GM23248 (cell line): ENCODE measurements at regions not wholly inside any gene's neighbourhood (a gene's known extent, or its start where the extent isn't known, plus 50 kb on each side); places are given as distances from the start of the nearest gene placed in this dataset.

ENCODE experiments used
- DNase-seq: peaks from one replicate; pipeline ENCODE4 v3.0.0-alpha.2; 2015
- H2AFZ ChIP-seq: fragments of 200-600 bp; sonication (generic); 2 replicates; pipeline ENCODE4 v1.6.1; 2016; ENCODE audit warnings: antibody characterized with exemption
- H3F3A ChIP-seq: fragments of 200-600 bp; sonication (generic); 2 replicates; pipeline ENCODE4 v1.6.1; 2016; ENCODE audit warnings: mild to moderate bottlenecking, antibody characterized with exemption, mixed run types; ENCODE audit not compliant: insufficient read depth
- H3K27ac ChIP-seq: fragments of 200-600 bp; sonication (generic); 2 replicates; pipeline ENCODE4 v1.5.1; 2016; ENCODE audit warnings: mild to moderate bottlenecking
- H3K27me3 ChIP-seq: fragments of 200-600 bp; sonication (generic); replicated peaks from 2 replicates; pipeline ENCODE4 v1.6.1; 2016; ENCODE audit warnings: mild to moderate bottlenecking; ENCODE audit not compliant: insufficient read depth
- H3K36me3 ChIP-seq: fragments of 200-600 bp; sonication (generic); 2 replicates; pipeline ENCODE4 v1.6.1; 2016; ENCODE audit warnings: low read depth, mild to moderate bottlenecking
- H3K4me1 ChIP-seq: fragments of 200-600 bp; sonication (generic); 2 replicates; pipeline ENCODE4 v1.6.1; 2016; ENCODE audit warnings: mild to moderate bottlenecking; ENCODE audit not compliant: insufficient read depth
- H3K4me2 ChIP-seq: fragments of 200-600 bp; sonication (generic); one replicate; pipeline ENCODE4 v1.6.1; 2016; ENCODE audit warnings: mild to moderate bottlenecking; ENCODE audit not compliant: unreplicated experiment
- H3K4me3 ChIP-seq: fragments of 200-600 bp; sonication (generic); 2 replicates; pipeline ENCODE4 v1.5.1; 2016; ENCODE audit warnings: mild to moderate bottlenecking
- H3K79me2 ChIP-seq: fragments of 200-600 bp; sonication (generic); 2 replicates; pipeline ENCODE4 v1.6.1; 2016; ENCODE audit warnings: mild to moderate bottlenecking; ENCODE audit not compliant: insufficient read depth
- H3K9ac ChIP-seq: fragments of 200-600 bp; sonication (generic); 2 replicates; pipeline ENCODE4 v1.6.1; 2016; ENCODE audit warnings: mild to moderate bottlenecking
- H3K9me2 ChIP-seq: fragments of 200-600 bp; sonication (generic); 2 replicates; pipeline ENCODE4 v1.6.1; 2016; ENCODE audit warnings: mixed run types, mild to moderate bottlenecking, moderate library complexity; ENCODE audit not compliant: insufficient read depth
- H3K9me3 ChIP-seq: fragments of 200-600 bp; sonication (generic); one replicate; pipeline ENCODE4 v1.6.1; 2017; ENCODE audit warnings: low read depth
- H4K20me1 ChIP-seq: fragments of 200-600 bp; sonication (generic); 2 replicates; pipeline ENCODE4 v1.6.0; 2016; ENCODE audit not compliant: insufficient read depth
- EZH2 ChIP-seq: fragments of 200-600 bp; sonication (generic); IDR thresholded peaks from 2 replicates; pipeline ENCODE4 v1.6.1; 2018; ENCODE audit warnings: antibody characterized with exemption, mild to moderate bottlenecking; ENCODE audit not compliant: insufficient read depth, poor library complexity, severe bottlenecking
- EZH2phosphoT487 ChIP-seq: fragments of 200-600 bp; sonication (generic); IDR thresholded peaks from 2 replicates; pipeline ENCODE4 v1.6.1; 2018; ENCODE audit warnings: antibody characterized with exemption, moderate library complexity, mild to moderate bottlenecking, low read depth; ENCODE audit not compliant: insufficient read depth
- WGBS, 2 experiments: methylation state at CpG; one replicate each; pipeline ENCODE4 v1.1.6; 2015 to 2017; ENCODE audit warnings: low lambda C conversion rate in 2 of 2, low coverage in 1 of 2; ENCODE audit errors: missing lambda C conversion rate in 2 of 2; 5-methylcytosine and 5-hydroxymethylcytosine counted together
- in situ Hi-C: fragments of 300-500 bp; cut with MboI; formaldehyde crosslinking; loops from 2 replicates; pipeline ENCODE4 v1.15.0; 2020

- Histone ChIP-seq H3K36me3 (no peaks in the 10 kb centered on the region), H3F3A (peaks cover 24% of the 10 kb centered on the region; the same call in 1 of the 2 replicates), H3K27ac (no peak overlapping the region), H3K79me2 (peaks cover 98% of the 10 kb centered on the region), H2AFZ (no peak overlapping the region), H3K4me2 (no peak overlapping the region), H3K9me3 (no peaks in the 10 kb centered on the region), H4K20me1 (peaks cover 9% of the 10 kb centered on the region; the same call in 1 of the 2 replicates), H3K4me1 (peaks cover 51% of the 10 kb centered on the region), H3K9me2 (no peaks in the 10 kb centered on the region; the same call in 1 of the 2 replicates), H3K9ac (no peak overlapping the region), H3K4me3 (no peak overlapping the region), H3K27me3 (no peaks in the 10 kb centered on the region)
- DNase-seq = peak; percentile 49
- 75 to 77% methylated on average over 3 of the region's 3 CpGs for WGBS, 2 experiments
- TF ChIP-seq EZH2 (no peak), EZH2phosphoT487 (no peak)
- in situ Hi-C loops = no loop called here
These were observed 87.4 kb upstream of the MACF1 start for GRCh38 chr1:39116860-39117728.

- H4K20me1 ChIP-seq = peaks cover 9% of the 10 kb centered on the region; the same call in 1 of the 2 replicates
- peaks cover 42% of the 10 kb centered on the region for H3K4me1 ChIP-seq
- H3K4me3 ChIP-seq = no peak overlapping the region
- H3K36me3 ChIP-seq = no peaks in the 10 kb centered on the region
- WGBS, 2 experiments = 50 to 76% methylated on average over 1 of the region's 1 CpG
- in situ Hi-C loops = no loop called here
- peaks cover 16% of the 10 kb centered on the region; the same call in 1 of the 2 replicates for H3F3A ChIP-seq
- no peak overlapping the region for H2AFZ ChIP-seq
- H3K4me2 ChIP-seq = no peak overlapping the region
- H3K27me3 ChIP-seq = no peaks in the 10 kb centered on the region
- no peaks in the 10 kb centered on the region; the same call in 1 of the 2 replicates for H3K9me2 ChIP-seq
- TF ChIP-seq EZH2phosphoT487 = no peak
- TF ChIP-seq EZH2 = no peak
- peaks cover 97% of the 10 kb centered on the region for H3K79me2 ChIP-seq
- H3K9ac ChIP-seq = no peak overlapping the region
- no peak for DNase-seq
- no peak overlapping the region for H3K27ac ChIP-seq
- H3K9me3 ChIP-seq = no peaks in the 10 kb centered on the region
These were observed 86.5 kb upstream of the MACF1 start for GRCh38 chr1:39117899-39118450.

- no peaks in the 10 kb centered on the region for H3K27me3 ChIP-seq
- no peak for DNase-seq
- peaks cover 12% of the 10 kb centered on the region for H3K4me1 ChIP-seq
- no peaks in the 10 kb centered on the region for H3K9me2 ChIP-seq
- H3K79me2 ChIP-seq = peaks cover 91% of the 10 kb centered on the region
- no peak overlapping the region for H3K9ac ChIP-seq
- in situ Hi-C loops = no loop called here
- H3K4me2 ChIP-seq = no peak overlapping the region
- H3K36me3 ChIP-seq = no peaks in the 10 kb centered on the region
- H3K27ac ChIP-seq = no peak overlapping the region
- H4K20me1 ChIP-seq = 0 out of 2 replicates have a peak, but pooled peaks cover 6% of the 10 kb centered on the region
- TF ChIP-seq EZH2 = no peak
- TF ChIP-seq EZH2phosphoT487 = no peak
- H2AFZ ChIP-seq = no peak overlapping the region
- no peak overlapping the region for H3K4me3 ChIP-seq
- WGBS, 2 experiments = 92 to 96% methylated on average over 6 of the region's 6 CpGs
- H3K9me3 ChIP-seq = no peaks in the 10 kb centered on the region
- H3F3A ChIP-seq = no peaks in the 10 kb centered on the region
These were observed 82.4 kb upstream of the MACF1 start for GRCh38 chr1:39122056-39122455.

- Histone ChIP-seq H4K20me1 (no peaks in the 10 kb centered on the region), H3K27ac (no peak overlapping the region), H3K4me1 (peaks cover 8% of the 10 kb centered on the region; the same call in 1 of the 2 replicates), H3K79me2 (peaks cover 92% of the 10 kb centered on the region), H3K4me2 (no peak overlapping the region), H3K4me3 (no peak overlapping the region), H3K27me3 (no peaks in the 10 kb centered on the region), H2AFZ (no peak overlapping the region), H3K9ac (no peak overlapping the region), H3K9me3 (no peaks in the 10 kb centered on the region), H3K36me3 (no peaks in the 10 kb centered on the region), H3K9me2 (no peaks in the 10 kb centered on the region), H3F3A (peaks cover 8% of the 10 kb centered on the region; the same call in 1 of the 2 replicates)
- in situ Hi-C loops = no loop called here
- TF ChIP-seq EZH2 = no peak
- TF ChIP-seq EZH2phosphoT487 = no peak
- 93 to 97% methylated on average over 1 of the region's 1 CpG for WGBS, 2 experiments
- no peak for DNase-seq
These were observed 80.2 kb upstream of the MACF1 start for GRCh38 chr1:39124282-39124681.
